Keratinocyte (primary cell): ENCODE measurements at regions not wholly inside any gene's neighbourhood (a gene's known extent, or its start where the extent isn't known, plus 50 kb on each side); places are given as distances from the start of the nearest gene placed in this dataset.

ENCODE experiments used
- CTCF ChIP-seq, 3 experiments: IDR thresholded peaks in 1 of 3; conservative IDR thresholded peaks in 1 of 3; optimal IDR thresholded peaks in 1 of 3; 2 replicates in 2 of 3; 3 replicates in 1 of 3; pipeline versions ENCODE3 to v1.5.1; 2011; ENCODE audit warnings: low read length in 3 of 3, mild to moderate bottlenecking in 3 of 3, moderate library complexity in 2 of 3, control low read depth in 1 of 3, inconsistent platforms in 1 of 3; ENCODE audit not compliant: insufficient read depth in 2 of 3; ENCODE audit errors: extremely low read depth in 1 of 3
- EZH2 ChIP-seq: IDR thresholded peaks from one replicate; pipeline ENCODE4 v1.6.1; 2012; ENCODE audit warnings: inconsistent platforms, mild to moderate bottlenecking, low read length, moderate library complexity

GRCh38 chr12:75577812-75578211, 66.4 kb upstream of the KRR1 start:
- TF ChIP-seq EZH2 (no peak), CTCF (optimal IDR thresholded peaks at IDR 0.05 in 1 of 3, IDR thresholded peaks at IDR 0.05 in 1 of 3, conservative IDR thresholded peaks at IDR 0.05 in 1 of 3; ENCODE audit: extremely low read depth in 1 of 3, insufficient read depth in 2 of 3, low read length in 3 of 3) (no peak)
